ENCODE measurements at regions not wholly inside any gene's neighbourhood (a gene's known extent, or its start where the extent isn't known, plus 50 kb on each side); places are given as distances from the start of the nearest gene placed in this dataset.

DNA sequence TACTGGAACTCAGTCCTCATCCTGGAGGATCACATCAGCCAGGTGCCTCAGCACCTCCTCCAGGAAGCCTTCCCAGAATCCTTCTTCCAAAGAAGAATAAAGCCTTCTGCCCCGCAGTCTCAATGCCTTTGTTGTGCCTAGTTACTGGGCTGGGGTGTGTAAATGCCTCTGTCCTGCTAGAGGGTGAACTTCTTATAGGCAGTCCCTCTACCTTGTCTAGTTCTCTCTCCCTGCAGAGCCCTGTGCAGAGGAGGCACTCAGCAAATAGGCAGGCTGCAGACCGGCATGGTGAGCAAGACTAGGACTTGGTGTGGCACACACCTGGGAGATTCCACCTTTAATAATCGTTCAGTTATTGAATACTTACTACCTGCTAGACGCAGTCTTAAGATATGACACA, 104.7 kb upstream of the PCBD1 start:
- H3K4me1 Mint-ChIP-seq (ENCODE audit: unreplicated experiment) = peaks cover 2% of the 10 kb centered on the region
- no peak for TF ChIP-seq CTCF (IDR thresholded peaks at IDR 0.05)
- H3K27me3 Mint-ChIP-seq (ENCODE audit: unreplicated experiment) = peaks cover 38% of the 10 kb centered on the region
- H3K9me3 Mint-ChIP-seq (ENCODE audit: unreplicated experiment) = no peaks in the 10 kb centered on the region
- H3K4me3 Mint-ChIP-seq (ENCODE audit: unreplicated experiment) = no peak overlapping the region
- no peak for DNase-seq (ENCODE audit: extremely low spot score, unreplicated experiment)
- no peaks in the 10 kb centered on the region for H3K36me3 Mint-ChIP-seq (ENCODE audit: unreplicated experiment)
- no peak overlapping the region for H3K27ac Mint-ChIP-seq (ENCODE audit: unreplicated experiment)

- H3K27ac Mint-ChIP-seq (ENCODE audit: unreplicated experiment) = no peak overlapping the region
- H3K27me3 Mint-ChIP-seq (ENCODE audit: unreplicated experiment) = peaks cover 56% of the 10 kb centered on the region
- no peaks in the 10 kb centered on the region for H3K4me1 Mint-ChIP-seq (ENCODE audit: unreplicated experiment)
- H3K36me3 Mint-ChIP-seq (ENCODE audit: unreplicated experiment) = no peaks in the 10 kb centered on the region
- no peaks in the 10 kb centered on the region for H3K9me3 Mint-ChIP-seq (ENCODE audit: unreplicated experiment)
- H3K4me3 Mint-ChIP-seq (ENCODE audit: unreplicated experiment) = no peak overlapping the region
- no peak for DNase-seq (ENCODE audit: extremely low spot score, unreplicated experiment)
- TF ChIP-seq CTCF (IDR thresholded peaks at IDR 0.05) = no peak
Measured at GRCh38 chr10:70996549-70996948, 108.2 kb upstream of the PCBD1 start.

GRCh38 chr10:70997236-70997635, 108.9 kb upstream of the PCBD1 start:
- TF ChIP-seq CTCF (IDR thresholded peaks at IDR 0.05) = no peak
- Mint-ChIP-seq H3K9me3 (ENCODE audit: unreplicated experiment) (no peaks in the 10 kb centered on the region), H3K36me3 (ENCODE audit: unreplicated experiment) (no peaks in the 10 kb centered on the region), H3K4me1 (ENCODE audit: unreplicated experiment) (no peaks in the 10 kb centered on the region), H3K27ac (ENCODE audit: unreplicated experiment) (no peak overlapping the region), H3K4me3 (ENCODE audit: unreplicated experiment) (no peak overlapping the region), H3K27me3 (ENCODE audit: unreplicated experiment) (peaks cover 58% of the 10 kb centered on the region)
- no peak for DNase-seq (ENCODE audit: extremely low spot score, unreplicated experiment)

GRCh38 chr10:70998086-70998485, 109.7 kb upstream of the PCBD1 start:
- H3K9me3 Mint-ChIP-seq (ENCODE audit: unreplicated experiment) = no peaks in the 10 kb centered on the region

GRCh38 chr10:71001470-71001869, 113.1 kb upstream of the PCBD1 start:
- TF ChIP-seq CTCF (IDR thresholded peaks at IDR 0.05) = no peak
- H3K27me3 Mint-ChIP-seq (ENCODE audit: unreplicated experiment) = peaks cover 47% of the 10 kb centered on the region

More at GRCh38 chr10:70998086-70998485, 109.7 kb upstream of the PCBD1 start:
- no peak for DNase-seq (ENCODE audit: extremely low spot score, unreplicated experiment)
- Mint-ChIP-seq H3K27me3 (ENCODE audit: unreplicated experiment) (peaks cover 61% of the 10 kb centered on the region), H3K36me3 (ENCODE audit: unreplicated experiment) (no peaks in the 10 kb centered on the region), H3K4me3 (ENCODE audit: unreplicated experiment) (no peak overlapping the region), H3K27ac (ENCODE audit: unreplicated experiment) (no peak overlapping the region), H3K4me1 (ENCODE audit: unreplicated experiment) (no peaks in the 10 kb centered on the region)
- no peak for TF ChIP-seq CTCF (IDR thresholded peaks at IDR 0.05)

More at GRCh38 chr10:71001470-71001869, 113.1 kb upstream of the PCBD1 start:
- Mint-ChIP-seq H3K4me1 (ENCODE audit: unreplicated experiment) (no peaks in the 10 kb centered on the region), H3K9me3 (ENCODE audit: unreplicated experiment) (no peaks in the 10 kb centered on the region), H3K27ac (ENCODE audit: unreplicated experiment) (no peak overlapping the region), H3K4me3 (ENCODE audit: unreplicated experiment) (no peak overlapping the region), H3K36me3 (ENCODE audit: unreplicated experiment) (no peaks in the 10 kb centered on the region)
- DNase-seq (ENCODE audit: extremely low spot score, unreplicated experiment) = no peak

All from osteocyte (in vitro differentiated cells).